ENCODE measurements at regions not wholly inside any gene's neighbourhood (a gene's known extent, or its start where the extent isn't known, plus 50 kb on each side); places are given as distances from the start of the nearest gene placed in this dataset.
"Not testable (repeated sequence)": the region's sequence is repeated elsewhere in the genome, so short reads cannot be mapped to it uniquely, and the experiment has no call there.

GRCh38 chr15:85289677-85290365 lies 90.6 kb upstream of the AKAP13 start:
- H3K27ac ChIP-seq = no peak overlapping the region
- H3K27me3 ChIP-seq = no peaks in the 10 kb centered on the region
- no peak overlapping the region for H3K4me3 ChIP-seq
- intact Hi-C loops (cut with DNase I) = loop anchor here in 1 of 2 donors (10.0 kb wide), 1 partner anchor 215 kb away; no protein-coding TSS in a partner anchor
- ATAC-seq (peak; percentile 89), DNase-seq (peak in 2 of 4 donors; percentile 21 to 37)
- no peaks in the 10 kb centered on the region for H3K4me1 ChIP-seq
- no peaks in the 10 kb centered on the region for H3K9me3 ChIP-seq
- no peaks in the 10 kb centered on the region for H3K36me3 ChIP-seq
- TF ChIP-seq, protein P1, sequence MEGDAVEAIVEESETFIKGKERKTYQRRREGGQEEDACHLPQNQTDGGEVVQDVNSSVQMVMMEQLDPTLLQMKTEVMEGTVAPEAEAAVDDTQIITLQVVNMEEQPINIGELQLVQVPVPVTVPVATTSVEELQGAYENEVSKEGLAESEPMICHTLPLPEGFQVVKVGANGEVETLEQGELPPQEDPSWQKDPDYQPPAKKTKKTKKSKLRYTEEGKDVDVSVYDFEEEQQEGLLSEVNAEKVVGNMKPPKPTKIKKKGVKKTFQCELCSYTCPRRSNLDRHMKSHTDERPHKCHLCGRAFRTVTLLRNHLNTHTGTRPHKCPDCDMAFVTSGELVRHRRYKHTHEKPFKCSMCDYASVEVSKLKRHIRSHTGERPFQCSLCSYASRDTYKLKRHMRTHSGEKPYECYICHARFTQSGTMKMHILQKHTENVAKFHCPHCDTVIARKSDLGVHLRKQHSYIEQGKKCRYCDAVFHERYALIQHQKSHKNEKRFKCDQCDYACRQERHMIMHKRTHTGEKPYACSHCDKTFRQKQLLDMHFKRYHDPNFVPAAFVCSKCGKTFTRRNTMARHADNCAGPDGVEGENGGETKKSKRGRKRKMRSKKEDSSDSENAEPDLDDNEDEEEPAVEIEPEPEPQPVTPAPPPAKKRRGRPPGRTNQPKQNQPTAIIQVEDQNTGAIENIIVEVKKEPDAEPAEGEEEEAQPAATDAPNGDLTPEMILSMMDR (IDR thresholded peaks at IDR 0.05) = peak in 1 of 2 donors; percentile 44

- peaks cover 0 to 12% of the 10 kb centered on the region in 2 donors for H3K4me1 ChIP-seq
- not testable (repeated sequence) for H3K9me3 ChIP-seq, H3K27ac ChIP-seq, H3K36me3 ChIP-seq, H3K4me3 ChIP-seq, H3K27me3 ChIP-seq, DNase-seq
- intact Hi-C loops (cut with DNase I) = loop anchor here in 1 of 2 donors (10.0 kb wide), 1 partner anchor 212 kb away; no protein-coding TSS in a partner anchor
- ATAC-seq = peak; percentile 10
Measured at GRCh38 chr15:85292583-85292982, 87.8 kb upstream of the AKAP13 start.

DNA sequence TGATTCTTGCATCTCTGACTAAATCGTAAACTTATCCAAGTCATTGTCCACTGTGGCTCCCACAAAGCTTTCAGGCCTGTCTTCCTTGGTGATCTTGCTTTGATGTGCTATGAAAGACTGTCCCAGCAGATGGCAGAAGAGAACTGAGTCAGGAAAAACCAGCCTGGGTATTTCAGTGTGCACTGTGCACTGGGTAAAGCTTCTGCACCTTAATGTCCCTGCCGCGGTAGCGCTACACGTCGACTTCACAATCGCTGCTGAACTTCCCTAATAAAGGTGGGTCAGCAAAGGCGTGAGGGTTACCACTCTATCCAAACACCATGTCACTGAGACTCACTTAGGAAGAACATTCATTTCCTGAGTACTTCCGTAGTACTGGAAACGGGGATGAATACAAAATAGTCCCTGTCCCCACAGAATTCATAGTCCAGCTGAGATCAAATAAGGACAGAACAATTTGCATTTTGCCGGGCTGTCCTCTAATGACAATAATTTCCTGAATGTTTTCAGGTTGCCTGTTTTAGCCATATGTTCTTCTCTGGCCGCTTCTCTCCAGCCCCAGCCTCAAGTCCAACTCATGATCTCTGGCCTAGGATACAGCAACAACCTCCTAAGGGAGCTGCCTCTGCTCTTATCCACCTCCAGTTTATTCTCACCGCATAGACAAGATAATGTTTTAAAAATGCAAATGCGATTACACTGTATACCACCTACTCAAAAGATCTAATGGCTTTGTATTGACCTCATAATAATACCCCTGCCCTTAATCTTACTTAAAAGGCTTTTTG lies 83.6 kb upstream of the AKAP13 start:
- H3K36me3 ChIP-seq = no peaks in the 10 kb centered on the region
- no peak overlapping the region for H3K4me3 ChIP-seq
- ATAC-seq (peak; percentile 97), DNase-seq (peak in 3 of 4 donors; percentile 52 to 80 (median 76))
- no peaks in the 10 kb centered on the region for H3K27me3 ChIP-seq
- intact Hi-C loops (cut with DNase I) = loop anchor here in 1 of 2 donors (10.0 kb wide), 1 partner anchor 208 kb away; no protein-coding TSS in a partner anchor
- peaks cover 0 to 12% of the 10 kb centered on the region in 2 donors for H3K4me1 ChIP-seq
- TF ChIP-seq, protein P1 (IDR thresholded peaks at IDR 0.05) = peak; percentile 65 to 74
- no peaks in the 10 kb centered on the region for H3K9me3 ChIP-seq
- peak overlapping the region in 1 of 2 donors; percentile 21 for H3K27ac ChIP-seq

- DNase-seq (no peak), ATAC-seq (no peak)
- Histone ChIP-seq H3K36me3 (no peaks in the 10 kb centered on the region), H3K27ac (no peak overlapping the region), H3K9me3 (no peaks in the 10 kb centered on the region), H3K4me3 (no peak overlapping the region), H3K27me3 (no peaks in the 10 kb centered on the region), H3K4me1 (peaks cover 0 to 12% of the 10 kb centered on the region in 2 donors)
- TF ChIP-seq, protein P1 (IDR thresholded peaks at IDR 0.05) = no peak
- intact Hi-C loops (cut with DNase I) = loop anchor here in 1 of 2 donors (10.0 kb wide), 1 partner anchor 207 kb away; no protein-coding TSS in a partner anchor
Measured at GRCh38 chr15:85297537-85297936, 82.9 kb upstream of the AKAP13 start.

GRCh38 chr15:85298366-85298765 lies 82.0 kb upstream of the AKAP13 start:
- TF ChIP-seq, protein P1 (IDR thresholded peaks at IDR 0.05) = no peak
- no peak for DNase-seq
- intact Hi-C loops (cut with DNase I) = loop anchor here in 1 of 2 donors (10.0 kb wide), 1 partner anchor 206 kb away; no protein-coding TSS in a partner anchor

More at GRCh38 chr15:85298366-85298765, 82.0 kb upstream of the AKAP13 start:
- Histone ChIP-seq H3K4me1 (peaks cover 0 to 12% of the 10 kb centered on the region in 2 donors), H3K36me3 (no peaks in the 10 kb centered on the region), H3K9me3 (no peaks in the 10 kb centered on the region), H3K27ac (no peak overlapping the region), H3K4me3 (no peak overlapping the region), H3K27me3 (no peaks in the 10 kb centered on the region)
- no peak for ATAC-seq

All from left lung (tissue), 4 donors.